Skeletal muscle cell (primary cell): ENCODE measurements at regions not wholly inside any gene's neighbourhood (a gene's known extent, or its start where the extent isn't known, plus 50 kb on each side); places are given as distances from the start of the nearest gene placed in this dataset.

ENCODE experiments used
- DNase-seq: peaks from one replicate; pipeline ENCODE4 v3.0.0-alpha.2; 2010; ENCODE audit warnings: low read depth
- H3K4me3 ChIP-seq: 2 replicates; pipeline ENCODE4 v1.5.1; 2011; ENCODE audit warnings: low read depth, mild to moderate bottlenecking, control low read depth, low read length, moderate library complexity

- no peak overlapping the region for H3K4me3 ChIP-seq
- DNase-seq = no peak
Observed at GRCh38 chr2:43171789-43172188, 54.6 kb downstream of the ZFP36L2 start.

GRCh38 chr2:43170405-43171105 lies 55.9 kb downstream of the ZFP36L2 start:
- no peak overlapping the region for H3K4me3 ChIP-seq
- no peak for DNase-seq

- DNase-seq = no peak
Observed at GRCh38 chr2:43169987-43170386, 56.4 kb downstream of the ZFP36L2 start.

GRCh38 chr2:43169099-43169945 lies 57.1 kb downstream of the ZFP36L2 start:
- DNase-seq = no peak

More at GRCh38 chr2:43169987-43170386, 56.4 kb downstream of the ZFP36L2 start:
- no peak overlapping the region for H3K4me3 ChIP-seq

GRCh38 chr2:43168016-43168369 lies 58.4 kb downstream of the ZFP36L2 start:
- no peak for DNase-seq
- no peak overlapping the region for H3K4me3 ChIP-seq

More at GRCh38 chr2:43169099-43169945, 57.1 kb downstream of the ZFP36L2 start:
- no peak overlapping the region for H3K4me3 ChIP-seq

GRCh38 chr2:43165378-43166069 lies 60.9 kb downstream of the ZFP36L2 start:
- no peak overlapping the region for H3K4me3 ChIP-seq
- DNase-seq = no peak

GRCh38 chr2:43164686-43165085 lies 61.7 kb downstream of the ZFP36L2 start:
- H3K4me3 ChIP-seq = no peak overlapping the region
- no peak for DNase-seq

GRCh38 chr2:43163584-43164270 lies 62.7 kb downstream of the ZFP36L2 start:
- DNase-seq = no peak
- H3K4me3 ChIP-seq = no peak overlapping the region

GRCh38 chr2:43162511-43162776 lies 64.0 kb downstream of the ZFP36L2 start:
- H3K4me3 ChIP-seq = no peak overlapping the region
- DNase-seq = no peak

- H3K4me3 ChIP-seq = no peak overlapping the region
- no peak for DNase-seq
Observed at GRCh38 chr2:43161650-43162510, 64.5 kb downstream of the ZFP36L2 start.

- no peak overlapping the region for H3K4me3 ChIP-seq
- DNase-seq = no peak
Observed at GRCh38 chr2:43160778-43161177, 65.6 kb downstream of the ZFP36L2 start.

GRCh38 chr2:43159797-43160196 lies 66.6 kb downstream of the ZFP36L2 start:
- no peak overlapping the region for H3K4me3 ChIP-seq
- DNase-seq = no peak

GRCh38 chr2:43158259-43158880 lies 68.0 kb downstream of the ZFP36L2 start:
- H3K4me3 ChIP-seq = no peak overlapping the region
- DNase-seq = peak; percentile 40

- no peak for DNase-seq
- no peak overlapping the region for H3K4me3 ChIP-seq
Observed at GRCh38 chr2:43157506-43158246, 68.7 kb downstream of the ZFP36L2 start.

- DNase-seq = no peak
- H3K4me3 ChIP-seq = no peak overlapping the region
Observed at GRCh38 chr2:43155851-43156411, 70.5 kb downstream of the ZFP36L2 start.

GRCh38 chr2:43154685-43155084 lies 71.7 kb downstream of the ZFP36L2 start:
- DNase-seq = no peak
- no peak overlapping the region for H3K4me3 ChIP-seq

- no peak for DNase-seq
- H3K4me3 ChIP-seq = no peak overlapping the region
Observed at GRCh38 chr2:43152741-43153647, 73.4 kb downstream of the ZFP36L2 start.
